HepG2 (cell line): ENCODE measurements at regions not wholly inside any gene's neighbourhood (a gene's known extent, or its start where the extent isn't known, plus 50 kb on each side); places are given as distances from the start of the nearest gene placed in this dataset.

Source experiments
- CTCF ChIP-seq: sonication (generic); formaldehyde crosslinking; IDR thresholded peaks from 2 replicates; pipeline ENCODE4 v1.5.0; 2020; ENCODE audit warnings: mild to moderate bottlenecking, missing genetic modification reagents, moderate library complexity
- MYNN ChIP-seq: sonication (generic); formaldehyde crosslinking; IDR thresholded peaks from 2 replicates; pipeline ENCODE4 v1.4.0; 2020; ENCODE audit warnings: mild to moderate bottlenecking, low read depth, missing genetic modification reagents
- POLR2AphosphoS5 ChIP-seq: IDR thresholded peaks from 2 replicates; pipeline ENCODE4 v1.6.1; 2012; ENCODE audit warnings: low read depth, low read length
- REXO4 ChIP-seq: sonication (generic); formaldehyde crosslinking; IDR thresholded peaks from 2 replicates; pipeline ENCODE4 v1.8.0; 2022; ENCODE audit warnings: missing genetic modification reagents, mild to moderate bottlenecking, borderline replicate concordance
- RFX5 ChIP-seq: IDR thresholded peaks from 2 replicates; pipeline ENCODE4 v1.6.1; 2011; ENCODE audit warnings: low read depth, low read length, improper control_type of control experiment
- ZNF329 ChIP-seq: sonication (generic); formaldehyde crosslinking; IDR thresholded peaks from 2 replicates; pipeline ENCODE4 v1.9.0; 2021; ENCODE audit warnings: low read depth, mild to moderate bottlenecking, missing genetic modification reagents

DNA sequence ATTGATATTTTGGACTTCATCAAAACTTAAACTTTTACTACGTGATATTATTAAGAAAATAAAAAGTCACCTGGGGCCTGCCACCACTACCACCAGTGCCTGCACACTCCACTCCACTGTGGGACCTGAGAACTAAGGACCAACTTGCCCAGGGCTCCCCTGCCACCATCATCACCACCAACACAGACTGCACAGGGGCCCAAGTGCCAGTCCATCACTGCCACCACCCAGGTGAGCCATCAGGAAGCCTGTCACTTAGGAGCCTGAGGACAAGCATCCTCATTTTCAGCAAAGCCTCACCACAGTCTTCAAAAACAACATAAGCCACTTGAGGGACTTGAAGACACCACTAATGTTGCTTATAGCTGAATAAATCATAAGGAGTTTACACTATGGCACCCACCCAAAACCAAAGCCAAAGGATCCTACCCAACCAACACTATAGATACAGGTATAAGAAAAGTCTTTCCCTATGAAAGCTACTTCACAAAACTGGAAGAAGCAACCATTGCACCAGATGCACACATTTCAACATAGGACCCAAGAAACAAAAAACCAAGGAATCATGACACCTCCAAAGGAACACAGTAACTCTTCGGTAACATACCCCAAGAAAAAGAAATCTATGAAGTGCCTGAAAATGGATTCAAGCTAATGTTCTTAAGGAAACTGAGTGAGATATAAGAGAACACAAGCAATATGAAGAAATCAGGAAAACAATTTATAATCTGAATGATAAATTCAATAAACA, 73.6 kb upstream of the GNAZ start:
- TF ChIP-seq ZNF329 = no peak
- no peak for TF ChIP-seq RFX5
- TF ChIP-seq REXO4 (CRISPR knock-in tag) = no peak
- no peak for TF ChIP-seq CTCF (CRISPR knock-in tag)
- no peak for TF ChIP-seq MYNN (CRISPR knock-in tag)
- no peak for TF ChIP-seq POLR2AphosphoS5
